ENCODE measurements at regions not wholly inside any gene's neighbourhood (a gene's known extent, or its start where the extent isn't known, plus 50 kb on each side); places are given as distances from the start of the nearest gene placed in this dataset.
A peak's percentile ranks its signal among the peaks of the same experiment; 100 is the strongest.
"Not testable (repeated sequence)": the region's sequence is repeated elsewhere in the genome, so short reads cannot be mapped to it uniquely, and the experiment has no call there.

DNA sequence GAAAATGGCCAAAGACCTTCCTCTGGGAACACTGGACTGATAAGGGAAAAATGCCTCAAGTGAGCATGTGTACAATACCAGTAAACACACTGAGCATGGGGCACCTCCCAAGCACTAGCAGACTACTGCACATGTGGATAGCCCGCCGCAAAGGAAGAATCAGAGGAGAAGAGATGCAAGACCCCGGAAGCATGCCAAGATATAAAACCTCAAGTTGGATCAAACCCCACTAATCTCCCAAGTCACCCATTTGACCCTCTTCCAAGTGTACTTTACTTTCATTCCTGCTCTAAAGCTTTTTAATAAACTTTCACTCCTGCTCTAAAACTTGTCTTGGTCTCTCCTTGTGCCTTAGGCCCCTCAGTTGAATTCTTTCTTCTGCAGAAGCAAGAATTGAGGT is 121.1 kb upstream of the PLAAT1 start:
- no peak for DNase-seq (ENCODE audit: low spot score)

DNA sequence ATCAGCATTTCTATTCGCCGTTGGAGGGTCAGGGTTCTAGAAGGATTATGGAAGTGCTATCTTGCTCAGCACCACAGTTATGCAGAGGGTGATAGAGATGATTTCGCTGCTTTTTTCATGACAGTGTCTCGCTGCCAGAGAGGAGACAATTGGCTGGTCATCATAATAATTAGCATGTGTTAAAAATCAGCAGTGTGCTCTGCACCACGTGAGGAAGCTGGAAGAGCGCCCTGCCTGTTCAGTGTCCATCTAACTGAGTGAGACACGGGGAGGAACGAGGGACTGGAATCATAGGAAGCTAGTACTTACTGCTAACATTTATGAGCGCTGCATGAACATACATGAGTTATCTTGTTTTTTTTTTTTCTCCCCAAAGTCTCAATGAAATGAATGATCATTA is 116.2 kb upstream of the PLAAT1 start:
- no peak for DNase-seq (ENCODE audit: low spot score)

DNA sequence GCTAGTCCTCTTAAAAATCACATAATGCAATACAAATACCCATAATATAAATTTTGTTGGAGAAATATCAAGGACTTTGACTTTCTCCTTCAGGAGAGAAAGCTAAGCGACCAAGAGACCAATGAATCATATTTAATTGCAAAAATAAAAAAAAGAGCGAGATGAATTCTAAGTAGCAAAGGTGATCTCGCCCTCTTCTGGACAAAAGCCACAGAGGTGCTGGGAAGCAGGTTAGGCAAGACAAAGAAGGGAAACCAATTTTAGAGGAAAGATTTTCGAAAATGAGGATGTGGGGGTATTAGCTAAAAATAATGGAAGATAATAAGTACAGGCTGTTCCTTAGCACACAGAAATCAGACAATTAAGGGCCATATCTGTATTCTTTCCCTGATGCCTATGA is 111.4 kb upstream of the PLAAT1 start:
- no peak for DNase-seq (ENCODE audit: low spot score)

DNA sequence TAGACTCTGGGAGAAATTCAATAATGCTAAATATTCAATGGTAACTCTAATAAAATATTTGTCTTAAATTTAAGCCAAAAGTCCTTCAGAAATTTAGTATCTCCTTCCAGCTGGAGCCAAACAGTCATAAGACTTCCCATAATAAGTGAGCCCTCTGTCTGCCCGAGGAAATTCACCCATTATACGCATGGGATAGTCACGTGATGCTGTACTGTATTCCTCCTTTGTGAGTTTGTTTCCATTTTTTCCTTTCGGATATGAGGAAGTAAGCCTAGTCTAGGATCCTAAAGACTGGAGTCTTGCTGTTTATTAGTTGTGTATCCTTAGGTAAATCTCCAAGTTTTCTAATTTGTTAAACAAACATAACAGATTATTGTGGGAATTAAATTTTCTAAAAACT is 110.4 kb upstream of the PLAAT1 start:
- no peak for DNase-seq (ENCODE audit: low spot score)

DNA sequence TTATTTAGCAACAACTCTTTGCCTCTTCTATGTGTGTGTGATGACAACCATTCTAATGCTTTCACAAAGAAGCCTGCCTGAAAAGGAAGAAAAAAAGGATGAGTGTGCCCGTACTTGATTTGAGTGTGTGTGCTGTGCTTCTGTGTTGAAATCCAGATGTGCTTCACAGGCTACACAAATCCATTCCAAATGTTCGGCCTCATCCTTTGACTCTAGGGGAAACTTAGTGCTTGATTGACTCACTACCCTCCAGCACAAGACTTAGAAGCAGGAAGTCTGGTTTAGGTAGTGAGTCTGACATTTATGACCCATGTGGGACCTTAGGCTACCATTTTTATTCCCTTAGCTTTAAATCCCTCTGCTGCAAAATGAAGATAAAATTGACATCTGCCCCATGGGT is 108.8 kb upstream of the PLAAT1 start:
- no peak for DNase-seq (ENCODE audit: low spot score)

DNA sequence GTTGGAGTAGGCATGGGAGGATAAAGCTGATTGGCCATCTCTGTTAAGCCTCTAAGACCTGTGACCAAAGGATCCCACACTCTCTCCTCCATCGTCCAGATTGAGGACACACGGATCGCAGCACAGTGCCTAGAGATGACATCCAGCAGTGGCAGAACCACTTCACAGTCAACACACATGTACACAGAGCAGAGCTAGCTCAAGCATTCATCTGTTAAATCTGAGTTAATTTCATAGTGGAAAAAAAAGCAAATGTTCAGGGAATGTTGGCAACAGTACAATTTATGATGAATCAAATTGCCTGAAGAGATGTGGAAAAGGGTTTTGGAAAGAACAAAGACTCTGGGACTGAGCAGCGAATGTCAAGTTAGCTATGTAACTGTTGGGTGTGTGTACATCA is 108.1 kb upstream of the PLAAT1 start:
- DNase-seq (ENCODE audit: low spot score): no peak

DNA sequence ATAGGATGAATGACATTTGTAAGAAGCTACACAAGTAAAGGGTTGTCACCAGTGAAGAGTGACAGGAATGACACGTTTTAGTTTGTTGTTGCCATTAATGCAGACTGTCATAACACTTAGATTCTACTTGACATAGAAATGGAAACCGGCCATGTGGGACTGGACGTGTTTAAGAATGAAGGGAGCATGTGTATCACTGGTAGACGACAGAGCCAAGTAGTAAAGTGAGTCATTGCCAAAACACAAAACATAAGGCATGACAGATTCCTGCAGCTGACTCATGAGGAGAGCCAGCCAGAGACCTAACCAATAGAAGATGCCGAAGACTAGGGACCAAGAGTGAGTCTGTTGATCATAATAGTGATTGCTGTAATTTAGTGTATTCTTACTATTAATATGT is 106.2 kb upstream of the PLAAT1 start:
- peak; percentile 11 for DNase-seq (ENCODE audit: low spot score)

DNA sequence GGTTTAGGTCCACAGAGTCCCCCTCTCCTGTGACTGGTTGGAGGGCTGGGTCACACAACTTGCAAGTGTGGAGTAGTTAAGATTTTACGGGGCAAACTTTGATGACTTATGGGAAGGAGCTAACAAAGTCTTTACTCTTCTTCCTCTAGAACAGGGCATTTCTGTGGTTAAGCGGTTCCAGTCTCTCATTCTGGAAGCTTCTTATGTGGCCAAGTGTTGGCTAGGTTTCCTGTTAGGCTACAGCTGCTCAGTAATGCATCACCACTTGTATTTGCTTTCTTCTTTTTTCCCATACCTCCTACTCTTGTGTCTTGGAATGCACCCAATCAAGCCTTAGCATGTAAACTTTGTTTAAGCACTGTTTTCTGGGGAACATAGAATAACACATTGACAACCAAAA is 100.6 kb upstream of the PLAAT1 start:
- DNase-seq (ENCODE audit: low spot score): no peak

DNA sequence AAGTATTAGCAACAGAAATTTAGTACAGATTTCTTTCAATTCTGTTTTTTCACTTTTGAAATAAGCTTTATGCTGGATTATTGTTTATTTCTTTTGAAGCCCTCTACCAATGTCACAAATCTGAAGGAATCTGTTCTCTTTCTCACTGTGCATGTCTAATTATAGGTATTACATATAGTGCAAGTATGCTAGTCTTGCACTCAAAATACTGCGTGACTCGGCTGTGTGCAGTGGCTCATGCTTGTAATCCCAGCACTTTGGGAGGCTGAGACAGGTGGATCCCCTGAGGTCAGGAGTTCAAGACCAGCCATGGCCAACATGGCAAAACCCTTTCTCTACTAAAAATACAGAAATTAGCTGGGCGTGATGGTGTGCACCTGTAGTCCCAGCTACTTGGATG is 95.8 kb upstream of the PLAAT1 start:
- DNase-seq (ENCODE audit: low spot score): no peak

DNA sequence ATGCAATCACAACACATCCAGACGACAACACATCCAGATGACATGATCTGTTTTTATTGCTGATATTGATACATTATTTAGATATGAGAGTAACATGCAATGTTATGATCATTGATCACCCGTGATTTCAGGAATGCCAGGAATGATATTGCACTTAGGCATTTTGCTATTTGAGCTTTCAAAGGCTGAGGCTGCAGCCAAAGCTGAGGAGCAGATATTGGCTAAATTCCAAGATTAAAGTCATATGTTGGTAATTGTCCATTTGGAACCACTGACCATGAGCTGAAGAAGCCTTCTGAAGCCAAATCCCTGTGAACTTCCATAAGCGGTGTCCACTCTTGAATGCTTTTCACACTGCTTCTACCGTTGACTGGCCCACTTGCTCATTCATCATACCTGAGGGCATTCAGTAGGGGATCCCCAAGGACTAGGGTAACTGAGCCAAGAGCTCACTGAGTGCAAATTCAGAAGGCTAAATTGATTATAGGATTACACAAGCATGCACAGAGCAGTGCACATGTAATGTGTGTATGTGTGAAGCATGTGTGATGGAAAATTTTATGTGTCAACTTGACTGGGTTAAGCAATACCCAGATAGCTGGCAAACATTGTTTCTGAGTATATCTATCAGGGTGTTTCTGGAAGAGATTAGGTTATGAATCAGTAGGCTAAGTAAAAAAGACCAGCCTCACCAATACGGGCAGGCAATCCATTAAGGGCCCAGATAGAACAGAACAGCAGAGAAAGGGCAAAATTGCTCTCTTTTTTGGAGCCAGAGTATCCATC is 92.1 kb upstream of the PLAAT1 start:
- peak; percentile 0 for DNase-seq (ENCODE audit: low spot score)

DNA sequence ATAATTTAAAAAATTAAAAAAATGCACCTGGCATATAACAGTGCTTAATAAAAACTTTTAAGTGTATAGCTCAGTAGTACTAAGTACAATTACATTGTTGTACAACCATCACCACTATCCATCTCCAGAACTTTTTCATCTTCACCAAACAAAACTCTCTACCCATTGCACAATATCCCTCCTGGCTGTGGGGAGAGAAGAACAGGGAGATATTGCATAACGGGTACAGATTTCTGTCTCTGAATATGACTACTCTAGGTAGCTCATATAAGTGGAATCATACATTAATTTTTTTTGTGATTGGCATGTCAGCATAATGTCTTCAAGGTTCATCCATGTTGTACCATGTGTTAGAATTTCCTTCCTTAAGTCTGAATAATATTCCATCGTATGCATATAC is 91.0 kb upstream of the PLAAT1 start:
- no peak for DNase-seq (ENCODE audit: low spot score)

DNA sequence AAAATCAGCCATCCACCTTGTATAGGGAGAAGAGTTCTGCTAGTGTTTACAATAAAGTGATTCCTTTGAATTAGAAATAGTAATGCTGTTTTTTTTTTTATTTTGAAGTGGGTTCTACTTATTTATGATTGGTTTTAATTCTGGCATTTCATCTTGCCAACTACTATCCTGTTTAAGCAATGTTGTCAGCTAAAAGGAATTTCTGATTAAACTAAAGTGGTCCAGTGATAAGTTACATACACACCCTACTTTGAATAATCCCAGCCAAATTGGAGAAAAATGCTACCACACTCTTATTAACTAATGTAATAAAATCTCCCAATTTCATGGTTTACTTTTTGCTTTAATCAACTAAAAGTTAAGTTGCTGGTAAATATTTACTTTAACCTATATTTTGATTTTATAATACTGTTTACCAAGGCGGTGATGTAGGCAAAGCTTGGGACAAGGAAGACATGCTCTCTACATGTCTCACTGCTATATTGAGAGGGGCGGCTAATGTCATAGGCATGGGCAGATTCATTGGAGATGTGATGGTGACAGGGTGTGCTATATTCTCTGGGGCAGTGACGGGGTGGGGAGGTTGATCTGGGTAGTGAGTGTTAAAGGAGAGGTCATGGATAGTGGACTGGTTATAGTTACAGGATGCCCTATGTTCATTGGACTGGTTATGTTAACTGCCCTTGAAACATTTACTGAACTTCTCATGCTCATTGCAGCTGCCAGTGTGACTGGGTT is 85.8 kb upstream of the PLAAT1 start:
- DNase-seq (ENCODE audit: low spot score): not testable (repeated sequence)

DNA sequence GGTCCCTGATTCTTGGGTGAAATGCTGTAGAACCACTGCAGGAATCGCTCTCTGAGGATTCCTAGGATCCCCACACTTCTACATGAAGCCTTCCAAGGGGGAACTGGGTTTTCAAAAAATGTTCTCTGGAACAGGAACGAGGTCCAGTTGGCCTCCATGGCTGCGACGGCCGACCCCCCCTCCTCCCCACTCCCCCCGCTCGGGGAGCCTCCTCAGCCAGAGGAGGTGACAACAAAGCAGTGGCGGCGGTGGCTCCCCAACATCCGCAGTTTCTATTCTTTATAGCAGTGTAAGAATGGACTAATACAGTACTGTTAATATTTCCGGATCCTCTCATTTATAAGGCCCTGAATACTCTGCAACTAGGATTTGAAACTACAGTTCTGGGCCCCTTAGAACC is 84.0 kb upstream of the PLAAT1 start:
- no peak for DNase-seq (ENCODE audit: low spot score)

DNA sequence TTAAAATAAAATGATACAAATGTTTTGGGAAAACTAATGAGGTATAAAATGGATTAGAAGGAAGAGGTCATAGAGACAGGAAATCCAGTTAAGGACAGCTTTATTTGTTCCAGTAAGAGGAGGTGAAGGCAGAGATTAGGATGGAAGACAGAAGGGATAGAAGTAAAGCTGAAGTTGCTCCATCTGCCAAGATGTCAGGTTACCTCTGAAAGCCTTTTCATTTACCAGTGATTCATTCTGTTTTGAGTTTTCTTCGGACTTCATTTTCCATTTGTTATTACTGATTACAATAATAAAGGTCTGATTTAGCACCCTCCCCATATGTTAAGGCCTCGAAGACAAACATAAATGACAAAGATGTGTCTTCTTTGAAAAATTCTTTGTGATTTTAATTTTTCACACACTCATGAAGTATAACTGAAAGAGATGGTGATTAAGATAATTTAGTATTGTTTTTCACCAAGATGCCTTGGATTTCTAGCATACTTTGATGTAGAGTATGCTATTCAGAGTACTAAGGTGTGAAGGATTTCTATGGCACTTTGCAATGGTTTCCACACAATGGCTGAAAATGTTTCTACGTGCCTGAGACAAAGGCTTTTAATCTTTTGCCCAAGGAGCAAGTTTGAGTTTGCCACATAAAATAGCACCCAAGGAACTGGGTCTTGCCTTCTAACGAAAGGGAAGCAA is 75.4 kb upstream of the PLAAT1 start:
- DNase-seq (ENCODE audit: low spot score): no peak

DNA sequence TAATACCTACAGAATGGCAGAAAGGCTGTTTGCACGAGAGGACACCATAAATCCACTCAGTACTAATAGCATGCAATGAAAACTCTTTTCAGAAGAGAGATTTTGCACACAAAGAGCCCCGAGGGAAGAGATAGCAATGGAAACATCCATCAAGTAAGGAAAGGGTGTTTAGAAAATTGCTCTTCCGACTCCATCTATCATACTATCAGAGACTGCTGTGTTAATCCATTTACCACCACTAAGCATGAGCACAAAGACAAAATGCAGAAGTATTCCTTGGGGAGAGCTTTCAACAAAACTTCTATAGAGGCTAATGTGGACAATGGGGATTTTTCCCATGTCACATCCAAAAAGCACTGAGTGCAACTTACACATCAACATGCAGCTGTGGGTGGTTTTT is 72.1 kb upstream of the PLAAT1 start:
- no peak for DNase-seq (ENCODE audit: low spot score)

DNA sequence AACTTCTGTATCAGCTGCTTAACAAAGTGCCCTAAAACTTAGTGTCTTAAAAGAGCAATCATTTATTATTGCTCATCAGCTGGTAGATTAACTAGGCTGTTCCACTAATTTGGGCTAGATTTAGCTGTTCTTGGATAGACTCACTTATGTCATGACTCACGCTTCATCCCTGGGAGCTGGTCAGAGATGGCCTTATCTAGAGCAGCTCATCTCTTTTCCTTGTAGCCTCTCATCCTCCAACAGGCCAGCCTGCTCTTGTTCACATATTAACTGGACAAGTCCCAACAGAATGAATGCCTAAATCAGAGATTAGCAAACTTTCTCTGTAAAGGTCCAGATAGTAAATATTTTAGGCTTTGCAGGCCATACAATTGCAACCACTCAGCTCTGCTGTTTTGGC is 66.9 kb upstream of the PLAAT1 start:
- no peak for DNase-seq (ENCODE audit: low spot score)

DNA sequence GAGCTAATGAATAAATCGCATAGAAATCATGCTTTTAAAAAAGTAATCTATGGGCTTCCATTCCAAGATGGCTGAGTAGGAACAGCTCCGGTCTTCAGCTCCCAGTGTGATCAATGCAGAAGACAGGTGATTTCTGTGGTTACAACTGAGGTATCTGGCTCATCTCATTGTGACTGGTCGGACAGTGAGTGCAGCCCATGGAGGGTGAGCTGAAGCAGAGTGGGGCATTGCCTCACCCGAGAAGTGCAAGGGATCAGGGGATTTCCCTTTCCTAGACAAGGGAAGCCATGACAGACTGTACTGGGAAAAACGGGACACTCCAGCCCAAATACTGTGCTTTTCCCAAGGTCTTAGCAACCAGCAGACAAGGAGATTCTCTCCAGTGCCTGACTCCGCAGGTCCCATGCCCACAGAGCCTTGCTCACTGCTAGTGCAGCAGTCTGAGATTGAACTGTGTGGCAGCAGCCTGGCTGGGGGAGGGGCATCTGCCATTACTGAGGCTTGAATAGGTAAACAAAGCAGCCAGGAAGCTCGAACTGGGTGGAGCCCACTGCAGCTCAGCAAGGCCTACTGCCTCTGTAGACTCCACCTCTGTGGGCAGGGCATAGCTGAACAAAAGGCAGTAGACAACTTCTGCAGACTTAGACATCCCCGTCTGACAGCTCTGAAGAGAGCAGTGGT is 61.5 kb upstream of the PLAAT1 start:
- not testable (repeated sequence) for DNase-seq (ENCODE audit: low spot score)

DNA sequence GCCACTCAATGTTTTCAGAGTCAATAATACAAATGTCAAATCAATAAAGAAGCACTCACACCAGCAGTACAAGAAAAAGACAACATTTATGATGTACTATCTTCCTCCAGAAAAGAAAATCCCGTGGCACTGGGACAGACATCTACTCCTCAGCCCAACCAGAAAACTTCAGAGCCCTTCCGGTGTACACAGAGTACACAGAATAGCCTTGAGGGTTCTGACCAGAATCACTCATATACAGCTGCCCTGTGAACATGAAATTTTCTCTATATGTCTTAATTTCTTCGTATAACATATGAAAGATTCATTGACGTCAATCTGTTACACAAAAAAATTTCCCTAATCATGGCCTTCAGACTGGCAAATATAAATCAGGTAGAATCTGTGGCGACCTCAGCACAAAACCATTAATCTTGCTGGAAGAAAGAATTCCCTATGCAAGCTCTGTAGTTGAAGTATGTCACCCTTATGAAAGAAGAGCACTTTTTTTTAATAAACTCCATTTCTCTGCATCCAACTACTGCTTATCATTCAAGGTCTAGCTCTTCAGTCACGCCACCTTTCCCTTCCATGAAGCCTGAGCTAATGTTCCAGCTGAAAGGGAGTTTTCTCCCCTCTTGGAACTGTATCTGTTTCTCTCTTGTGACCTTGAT is 53.8 kb upstream of the PLAAT1 start:
- peak; percentile 0 for DNase-seq (ENCODE audit: low spot score)

DNA sequence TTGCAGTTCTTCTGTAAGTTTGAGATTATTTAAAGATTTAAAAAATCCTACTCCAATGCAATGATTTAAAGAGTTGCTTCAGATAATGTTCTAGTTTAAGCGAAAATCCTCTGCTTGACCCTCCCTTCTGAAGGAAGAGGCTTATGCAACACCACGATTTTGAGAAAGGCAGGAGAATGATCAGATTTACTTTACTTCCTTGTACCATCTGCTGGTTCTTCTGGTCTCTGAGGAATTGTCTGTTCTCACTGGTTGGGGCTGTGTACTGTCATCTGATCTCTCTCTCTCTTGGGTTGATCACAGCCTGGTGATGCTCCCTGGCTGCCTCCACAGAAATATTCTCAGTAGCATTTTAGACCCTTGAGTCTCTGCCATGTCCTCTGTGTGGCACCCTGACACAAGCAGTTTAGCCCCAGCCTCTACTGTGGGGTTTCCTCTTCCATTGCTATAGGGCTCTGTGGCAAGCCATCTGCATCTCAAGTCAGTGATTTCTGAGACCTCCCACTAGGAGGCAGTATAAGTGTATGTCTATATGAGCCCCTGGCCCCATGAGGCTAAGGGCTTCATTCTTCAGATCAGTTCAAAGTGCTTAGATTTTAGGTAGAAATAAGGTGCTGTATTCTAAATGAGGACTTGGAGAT is 50.8 kb upstream of the PLAAT1 start:
- DNase-seq (ENCODE audit: low spot score): no peak
